NOMO-1 treated with dmso at 0.1 percent for 144 hours (cell line): ENCODE measurements at regions not wholly inside any gene's neighbourhood (a gene's known extent, or its start where the extent isn't known, plus 50 kb on each side); places are given as distances from the start of the nearest gene placed in this dataset.
A peak's percentile ranks its signal among the peaks of the same experiment; 100 is the strongest.

ENCODE experiments used
- DNase-seq: peaks from one replicate; lab custom pipeline; 2025; ENCODE audit not compliant: unreplicated experiment; lab: John Stamatoyannopoulos, UW

GRCh38 chr11:128105950-128106349, 481.4 kb downstream of the ETS1 start:
- no peak for DNase-seq

GRCh38 chr11:128105511-128105910, 481.8 kb downstream of the ETS1 start:
- DNase-seq: no peak

GRCh38 chr11:128103278-128103873, 484.0 kb downstream of the ETS1 start:
- no peak for DNase-seq

GRCh38 chr11:128098781-128099180, 488.6 kb downstream of the ETS1 start:
- DNase-seq: no peak

GRCh38 chr11:128095466-128095981, 491.8 kb downstream of the ETS1 start:
- no peak for DNase-seq

GRCh38 chr11:128093689-128094088, 493.7 kb downstream of the ETS1 start:
- DNase-seq: no peak

GRCh38 chr11:128089962-128090361, 497.4 kb downstream of the ETS1 start:
- no peak for DNase-seq

- DNase-seq: no peak
These were observed 500.6 kb downstream of the ETS1 start for GRCh38 chr11:128086794-128087193.

- no peak for DNase-seq
These were observed 502.1 kb downstream of the ETS1 start for GRCh38 chr11:128085276-128085675.

GRCh38 chr11:128082574-128082973, 504.8 kb downstream of the ETS1 start:
- no peak for DNase-seq

- no peak for DNase-seq
These were observed 517.7 kb downstream of the ETS1 start for GRCh38 chr11:128069665-128070064.

GRCh38 chr11:128067780-128068179, 519.6 kb downstream of the ETS1 start:
- no peak for DNase-seq

GRCh38 chr11:128066399-128066798, 521.0 kb downstream of the ETS1 start:
- DNase-seq: no peak

- no peak for DNase-seq
These were observed 526.0 kb downstream of the ETS1 start for GRCh38 chr11:128061281-128061871.

- no peak for DNase-seq
These were observed 528.7 kb downstream of the ETS1 start for GRCh38 chr11:128058580-128059208.

- DNase-seq: no peak
These were observed 529.5 kb downstream of the ETS1 start for GRCh38 chr11:128057786-128058395.

- no peak for DNase-seq
These were observed 531.7 kb downstream of the ETS1 start for GRCh38 chr11:128055576-128056217.

GRCh38 chr11:128053981-128054931, 533.1 kb downstream of the ETS1 start:
- DNase-seq: peak; percentile 15

- peak; percentile 35 for DNase-seq
These were observed 534.3 kb downstream of the ETS1 start for GRCh38 chr11:128052912-128053641.

- DNase-seq: no peak
These were observed 539.2 kb downstream of the ETS1 start for GRCh38 chr11:128048121-128048520.
